Astrocyte (in vitro differentiated cells and primary cell): ENCODE measurements at regions not wholly inside any gene's neighbourhood (a gene's known extent, or its start where the extent isn't known, plus 50 kb on each side); places are given as distances from the start of the nearest gene placed in this dataset.

ENCODE experiments used
- DNase-seq: peaks from one replicate; pipeline ENCODE4 v3.0.0-alpha.2; 2010; ENCODE audit warnings: low read depth
- FAIRE-seq: peaks from 2 replicates; lab custom pipeline; 2011; peaks lifted over from hg19 to GRCh38; lab: Jason Lieb, UNC
- H2AFZ ChIP-seq: 2 replicates; pipeline ENCODE4 v1.6.0; 2012; ENCODE audit warnings: low read depth, low read length, inconsistent platforms
- H3K27ac ChIP-seq: 2 replicates; pipeline ENCODE4 v1.5.1; 2011; ENCODE audit warnings: low read depth, low read length, inconsistent platforms
- H3K27me3 ChIP-seq: 2 replicates; pipeline ENCODE4 v1.6.0; 2011; ENCODE audit warnings: low read length, inconsistent platforms; ENCODE audit not compliant: insufficient read depth
- H3K36me3 ChIP-seq: 2 replicates; pipeline ENCODE4 v1.5.1; 2011; ENCODE audit warnings: low read length, inconsistent platforms; ENCODE audit not compliant: insufficient read depth
- H3K4me1 ChIP-seq: 2 replicates; pipeline ENCODE4 v1.5.1; 2011; ENCODE audit warnings: low read length, inconsistent platforms; ENCODE audit not compliant: insufficient read depth
- H3K4me2 ChIP-seq: 2 replicates; pipeline ENCODE4 v1.6.0; 2012; ENCODE audit warnings: low read length, inconsistent platforms
- H3K4me3 ChIP-seq: 2 replicates; pipeline ENCODE4 v1.5.1; 2011; ENCODE audit warnings: low read depth, mild to moderate bottlenecking, low read length, inconsistent platforms; ENCODE audit not compliant: insufficient read depth
- H3K79me2 ChIP-seq: 2 replicates; pipeline ENCODE4 v1.6.0; 2012; ENCODE audit warnings: mild to moderate bottlenecking, low read length, inconsistent platforms; ENCODE audit not compliant: insufficient read depth
- H3K9ac ChIP-seq: 2 replicates; pipeline ENCODE4 v1.6.0; 2012; ENCODE audit warnings: mild to moderate bottlenecking, low read length, inconsistent platforms
- H3K9me3 ChIP-seq: 2 replicates; pipeline ENCODE4 v1.5.1; 2012; ENCODE audit warnings: low read depth, mild to moderate bottlenecking, low read length, inconsistent platforms; ENCODE audit not compliant: insufficient read depth
- H4K20me1 ChIP-seq: 2 replicates; pipeline ENCODE4 v1.6.0; 2012; ENCODE audit warnings: low read length, inconsistent platforms; ENCODE audit not compliant: insufficient read depth
- H3K27ac Mint-ChIP-seq: one replicate; pipeline ENCODE4 v1.8.0; 2021; ENCODE audit warnings: mild to moderate bottlenecking, mixed read lengths; ENCODE audit not compliant: unreplicated experiment
- H3K27me3 Mint-ChIP-seq: one replicate; pipeline ENCODE4 v1.8.0; 2021; ENCODE audit warnings: low read depth, mixed read lengths; ENCODE audit not compliant: unreplicated experiment
- H3K36me3 Mint-ChIP-seq: one replicate; pipeline ENCODE4 v1.8.0; 2021; ENCODE audit warnings: low read depth, mixed read lengths; ENCODE audit not compliant: unreplicated experiment
- H3K4me1 Mint-ChIP-seq: one replicate; pipeline ENCODE4 v1.8.0; 2021; ENCODE audit warnings: low read depth, mixed read lengths; ENCODE audit not compliant: unreplicated experiment
- H3K4me3 Mint-ChIP-seq: one replicate; pipeline ENCODE4 v1.8.0; 2021; ENCODE audit warnings: mild to moderate bottlenecking, moderate library complexity, mixed read lengths; ENCODE audit not compliant: unreplicated experiment
- H3K9me3 Mint-ChIP-seq: one replicate; pipeline ENCODE4 v1.8.0; 2021; ENCODE audit warnings: mild to moderate bottlenecking, mixed read lengths; ENCODE audit not compliant: unreplicated experiment
- CTCF ChIP-seq: IDR thresholded peaks from 2 replicates; pipeline ENCODE4 v1.5.1; 2011; ENCODE audit warnings: low read depth, mild to moderate bottlenecking, inconsistent platforms, low read length, moderate library complexity; ENCODE audit not compliant: insufficient read depth
- EZH2 ChIP-seq: IDR thresholded peaks from 2 replicates; pipeline ENCODE4 v1.6.1; 2012; ENCODE audit warnings: mild to moderate bottlenecking, low read length, inconsistent platforms; ENCODE audit not compliant: insufficient read depth

- Mint-ChIP-seq H3K27ac (peak overlapping the region; percentile 36), H3K4me1 (peaks cover 12% of the 10 kb centered on the region), H3K4me3 (no peak overlapping the region), H3K9me3 (peaks cover 8% of the 10 kb centered on the region), H3K27me3 (peaks cover 55% of the 10 kb centered on the region), H3K36me3 (no peaks in the 10 kb centered on the region)
- peaks cover 27% of the 10 kb centered on the region for H3K4me1 ChIP-seq
- no peaks in the 10 kb centered on the region for H3K36me3 ChIP-seq
- peaks cover 2% of the 10 kb centered on the region for H3K27me3 ChIP-seq
- no peak overlapping the region for H3K9ac ChIP-seq
- no peaks in the 10 kb centered on the region for H3K9me3 ChIP-seq
- H2AFZ ChIP-seq, result no peak overlapping the region
- no peak for TF ChIP-seq EZH2
- TF ChIP-seq CTCF, result no peak
- no peaks in the 10 kb centered on the region for H3K79me2 ChIP-seq
- H4K20me1 ChIP-seq, result no peaks in the 10 kb centered on the region
- DNase-seq (no peak), FAIRE-seq (no peak)
- H3K4me3 ChIP-seq, result no peak overlapping the region
- no peak overlapping the region for H3K4me2 ChIP-seq
- H3K27ac ChIP-seq, result no peak overlapping the region
These were observed 156.5 kb downstream of the ANKRD60 start for GRCh38 chr20:58071991-58072390.

- Histone ChIP-seq H3K36me3 (no peaks in the 10 kb centered on the region), H2AFZ (no peak overlapping the region), H3K4me3 (no peak overlapping the region), H3K27me3 (peaks cover 2% of the 10 kb centered on the region), H3K4me1 (peaks cover 22% of the 10 kb centered on the region), H3K9me3 (no peaks in the 10 kb centered on the region), H3K27ac (no peak overlapping the region), H3K4me2 (no peak overlapping the region), H3K9ac (no peak overlapping the region), H3K79me2 (no peaks in the 10 kb centered on the region), H4K20me1 (no peaks in the 10 kb centered on the region)
- H3K9me3 Mint-ChIP-seq, result peaks cover 8% of the 10 kb centered on the region
- peaks cover 11% of the 10 kb centered on the region for H3K4me1 Mint-ChIP-seq
- no peaks in the 10 kb centered on the region for H3K36me3 Mint-ChIP-seq
- H3K27me3 Mint-ChIP-seq, result peaks cover 61% of the 10 kb centered on the region
- TF ChIP-seq EZH2, result no peak
- no peak for TF ChIP-seq CTCF
- FAIRE-seq (no peak), DNase-seq (no peak)
- no peak overlapping the region for H3K4me3 Mint-ChIP-seq
- no peak overlapping the region for H3K27ac Mint-ChIP-seq
These were observed 157.2 kb downstream of the ANKRD60 start for GRCh38 chr20:58071298-58071697.

GRCh38 chr20:58070664-58071196, 157.7 kb downstream of the ANKRD60 start:
- Histone ChIP-seq H3K36me3 (no peaks in the 10 kb centered on the region), H2AFZ (no peak overlapping the region), H3K4me3 (no peak overlapping the region), H3K27me3 (peaks cover 2% of the 10 kb centered on the region), H3K4me1 (peaks cover 22% of the 10 kb centered on the region), H3K79me2 (no peaks in the 10 kb centered on the region), H3K9ac (no peak overlapping the region), H3K9me3 (no peaks in the 10 kb centered on the region), H3K27ac (no peak overlapping the region), H4K20me1 (no peaks in the 10 kb centered on the region), H3K4me2 (no peak overlapping the region)
- FAIRE-seq, result no peak
- no peak for DNase-seq
- H3K27me3 Mint-ChIP-seq, result peaks cover 65% of the 10 kb centered on the region
- TF ChIP-seq EZH2, result no peak
- no peak overlapping the region for H3K4me3 Mint-ChIP-seq
- H3K9me3 Mint-ChIP-seq, result peaks cover 8% of the 10 kb centered on the region
- H3K4me1 Mint-ChIP-seq, result peaks cover 8% of the 10 kb centered on the region
- H3K27ac Mint-ChIP-seq, result no peak overlapping the region
- no peaks in the 10 kb centered on the region for H3K36me3 Mint-ChIP-seq
